HEK293T (cell line): ENCODE measurements at regions not wholly inside any gene's neighbourhood (a gene's known extent, or its start where the extent isn't known, plus 50 kb on each side); places are given as distances from the start of the nearest gene placed in this dataset.

Experiments
- CTCF ChIA-PET: fragments of 350-600 bp; formaldehyde crosslinking; extraction: SDS; loops from one replicate; lab custom pipeline; 2021; ENCODE audit warnings: antibody characterized with exemption, inconsistent platforms; lab: Yijun Ruan, JAX
- POLR2A ChIA-PET: fragments of 350-600 bp; formaldehyde crosslinking; extraction: SDS; loops from one replicate; lab custom pipeline; 2020; ENCODE audit warnings: antibody characterized with exemption, inconsistent platforms; lab: Yijun Ruan, JAX
- DNase-seq: peaks from one replicate; pipeline ENCODE4 v3.0.0; 2012; ENCODE audit warnings: mixed read lengths; ENCODE audit errors: extremely low spot score
- ARNT ChIP-seq: fragments of 450-650 bp; IDR thresholded peaks from 2 replicates; pipeline ENCODE4 v1.6.1; 2017; ENCODE audit warnings: mild to moderate bottlenecking
- BHLHE40 ChIP-seq: fragments of 450-650 bp; IDR thresholded peaks from 2 replicates; pipeline ENCODE4 v1.6.1; 2016; ENCODE audit warnings: mild to moderate bottlenecking, moderate library complexity, borderline replicate concordance
- CTBP1 ChIP-seq: fragments of 450-650 bp; IDR thresholded peaks from 2 replicates; pipeline ENCODE4 v1.6.1; 2016; ENCODE audit warnings: borderline replicate concordance
- ELF4 ChIP-seq: fragments of 450-650 bp; IDR thresholded peaks from 2 replicates; pipeline ENCODE4 v1.6.1; 2017; ENCODE audit warnings: antibody characterized with exemption
- FOXA1 ChIP-seq: fragments of 450-650 bp; IDR thresholded peaks from 2 replicates; pipeline ENCODE4 v1.6.1; 2016; ENCODE audit warnings: mild to moderate bottlenecking
- FOXK2 ChIP-seq: fragments of 450-650 bp; IDR thresholded peaks from 2 replicates; pipeline ENCODE4 v1.6.1; 2016; ENCODE audit warnings: mild to moderate bottlenecking
- FOXM1 ChIP-seq: fragments of 450-650 bp; IDR thresholded peaks from 2 replicates; pipeline ENCODE4 v1.6.1; 2017; ENCODE audit warnings: mild to moderate bottlenecking, borderline replicate concordance
- HDGF ChIP-seq: fragments of 450-650 bp; IDR thresholded peaks from 2 replicates; pipeline ENCODE4 v1.6.1; 2017; ENCODE audit warnings: antibody characterized with exemption, borderline replicate concordance
- L3MBTL2 ChIP-seq: fragments of 450-650 bp; conservative IDR thresholded peaks from 2 replicates; pipeline ENCODE4 v1.6.1; 2016; ENCODE audit warnings: mild to moderate bottlenecking
- LEF1 ChIP-seq: fragments of 450-650 bp; IDR thresholded peaks from 2 replicates; pipeline ENCODE4 v1.6.1; 2017; ENCODE audit warnings: mild to moderate bottlenecking, borderline replicate concordance
- NFRKB ChIP-seq: fragments of 450-650 bp; IDR thresholded peaks from 2 replicates; pipeline ENCODE4 v1.6.1; 2016; ENCODE audit warnings: mild to moderate bottlenecking, moderate library complexity
- SP1 ChIP-seq: fragments of 450-650 bp; IDR thresholded peaks from 2 replicates; pipeline ENCODE4 v1.6.1; 2017
- SUZ12 ChIP-seq: fragments of 450-650 bp; IDR thresholded peaks from 2 replicates; pipeline ENCODE4 v1.6.1; 2016; ENCODE audit warnings: mild to moderate bottlenecking
- TARDBP ChIP-seq: fragments of 450-650 bp; IDR thresholded peaks from 2 replicates; pipeline ENCODE4 v1.6.1; 2016
- ZNF384 ChIP-seq: fragments of 450-650 bp; IDR thresholded peaks from 2 replicates; pipeline ENCODE4 v1.6.1; 2016
- TF ChIP-seq, protein P1 (sequence below): fragments of 450-650 bp; IDR thresholded peaks from 2 replicates; pipeline ENCODE4 v1.6.1; 2016

DNA sequence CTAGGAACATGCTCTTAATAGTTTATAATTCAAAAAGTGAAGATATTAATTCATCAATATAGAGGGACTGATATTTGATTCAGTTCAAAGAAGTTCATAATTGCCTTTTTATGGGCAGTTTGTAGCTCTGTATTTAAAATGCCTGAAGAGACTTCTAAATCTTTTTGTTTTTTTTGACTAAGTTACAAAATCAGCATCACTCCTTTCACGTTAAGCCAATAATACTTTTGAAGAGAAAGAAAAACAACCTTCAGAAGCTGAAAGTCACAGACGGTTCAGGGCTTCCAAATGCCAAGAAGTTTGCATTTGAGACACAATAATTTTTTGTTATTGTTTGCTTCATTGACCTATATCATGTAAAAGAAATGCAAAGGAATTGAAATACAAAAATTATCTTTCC lies 394.6 kb upstream of the NR2F2 start:
- ChIA-PET POLR2A (no interaction called here), CTCF (interaction anchor here (0.6 kb wide), 1 partner anchor 336 kb away, joined by 7 read pairs; no protein-coding TSS in a partner anchor)
- DNase-seq = no peak
- TF ChIP-seq BHLHE40 = no peak
- TF ChIP-seq FOXK2 = no peak
- TF ChIP-seq HDGF = no peak
- no peak for TF ChIP-seq LEF1
- no peak for TF ChIP-seq ELF4
- no peak for TF ChIP-seq FOXM1
- no peak for TF ChIP-seq ZNF384
- no peak for TF ChIP-seq ARNT
- TF ChIP-seq, protein P1, sequence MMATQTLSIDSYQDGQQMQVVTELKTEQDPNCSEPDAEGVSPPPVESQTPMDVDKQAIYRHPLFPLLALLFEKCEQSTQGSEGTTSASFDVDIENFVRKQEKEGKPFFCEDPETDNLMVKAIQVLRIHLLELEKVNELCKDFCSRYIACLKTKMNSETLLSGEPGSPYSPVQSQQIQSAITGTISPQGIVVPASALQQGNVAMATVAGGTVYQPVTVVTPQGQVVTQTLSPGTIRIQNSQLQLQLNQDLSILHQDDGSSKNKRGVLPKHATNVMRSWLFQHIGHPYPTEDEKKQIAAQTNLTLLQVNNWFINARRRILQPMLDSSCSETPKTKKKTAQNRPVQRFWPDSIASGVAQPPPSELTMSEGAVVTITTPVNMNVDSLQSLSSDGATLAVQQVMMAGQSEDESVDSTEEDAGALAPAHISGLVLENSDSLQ = no peak
- no peak for TF ChIP-seq NFRKB
- TF ChIP-seq TARDBP = no peak
- no peak for TF ChIP-seq CTBP1
- TF ChIP-seq SP1 = no peak
- TF ChIP-seq FOXA1 = no peak
- TF ChIP-seq SUZ12 = no peak
- no peak for TF ChIP-seq L3MBTL2

DNA sequence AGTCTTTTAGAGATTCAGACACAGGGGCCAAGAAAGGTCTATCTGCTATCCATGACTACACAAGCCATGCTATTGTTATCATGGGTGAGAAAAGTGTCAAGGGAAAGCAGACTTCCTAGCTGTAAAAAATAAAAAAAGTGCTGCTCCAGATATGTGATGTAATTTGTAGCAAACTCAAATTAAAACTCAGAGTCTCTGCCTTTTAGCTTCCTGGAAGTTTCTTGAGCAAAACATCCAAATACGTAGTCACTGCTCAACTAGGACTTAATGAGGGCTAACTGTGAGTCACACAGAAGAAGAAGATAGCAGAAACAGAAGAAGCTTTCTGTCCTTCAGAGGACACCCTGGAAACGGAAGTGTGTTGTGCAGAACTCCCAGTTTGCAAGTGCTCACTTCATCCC lies 393.4 kb upstream of the NR2F2 start:
- DNase-seq = no peak
- ChIA-PET POLR2A (no interaction called here), CTCF (no interaction called here)
- no peak for TF ChIP-seq SUZ12
- no peak for TF ChIP-seq ZNF384

DNA sequence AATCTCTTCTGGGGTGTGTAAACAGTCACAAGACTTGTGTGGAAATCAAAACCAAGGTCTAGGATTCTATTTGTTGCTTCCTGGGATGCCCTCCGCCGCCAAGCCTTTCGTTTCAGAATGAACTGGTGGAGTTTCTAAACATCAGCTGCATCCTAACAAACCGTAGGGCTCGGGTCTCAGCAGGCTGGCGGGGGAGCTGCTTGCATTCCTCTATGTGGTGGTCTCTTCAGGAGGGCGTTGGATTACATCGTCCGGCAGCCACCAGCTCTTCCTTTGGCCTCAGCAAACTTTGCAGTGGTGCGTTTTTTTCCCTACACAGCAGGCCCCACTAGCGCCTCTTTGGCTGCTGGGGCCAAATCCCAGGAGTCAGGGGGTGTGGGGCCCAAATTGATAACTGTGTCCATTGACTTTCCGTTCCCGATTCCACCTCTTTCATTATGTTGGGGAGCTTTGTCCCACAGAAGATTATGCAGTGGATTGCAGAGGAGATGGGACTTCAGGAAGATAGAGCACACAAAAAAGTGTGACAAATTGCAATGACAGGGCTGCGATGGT lies 390.0 kb upstream of the NR2F2 start:
- TF ChIP-seq LEF1 = no peak
- ChIA-PET POLR2A (no interaction called here), CTCF (interaction anchor here (0.6 kb wide), 1 partner anchor 1280 kb away, joined by 3 read pairs; no protein-coding TSS in a partner anchor)
- no peak for DNase-seq

DNA sequence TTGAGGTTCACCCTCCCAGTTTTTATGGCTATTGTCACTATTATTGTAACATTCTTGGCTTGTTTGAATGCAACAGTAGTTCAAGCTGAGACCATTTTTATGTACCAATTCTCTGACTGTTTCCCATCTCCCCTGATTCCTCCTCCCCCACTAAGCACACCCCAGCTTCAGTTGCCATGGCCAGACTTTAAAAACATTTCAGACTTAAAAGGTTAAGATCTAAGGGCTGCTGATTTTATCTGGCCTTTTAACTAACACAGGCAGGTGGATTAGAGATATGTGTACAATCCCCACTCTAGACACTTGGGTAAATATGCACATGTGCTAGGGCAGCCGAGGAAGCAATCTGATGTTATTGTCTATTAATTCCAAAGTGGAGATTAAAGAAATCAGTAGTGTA lies 386.3 kb upstream of the NR2F2 start:
- ChIA-PET POLR2A (no interaction called here), CTCF (no interaction called here)
- TF ChIP-seq SUZ12 = no peak
- TF ChIP-seq ELF4 = no peak
- no peak for TF ChIP-seq SP1
- no peak for TF ChIP-seq ZNF384
- TF ChIP-seq ARNT = no peak
- no peak for TF ChIP-seq FOXK2
- TF ChIP-seq TARDBP = no peak
- TF ChIP-seq FOXM1 = no peak
- no peak for TF ChIP-seq HDGF
- no peak for TF ChIP-seq LEF1
- TF ChIP-seq NFRKB = no peak
- TF ChIP-seq CTBP1 = no peak
- no peak for TF ChIP-seq FOXA1
- TF ChIP-seq, protein P1 = no peak
- DNase-seq = no peak

DNA sequence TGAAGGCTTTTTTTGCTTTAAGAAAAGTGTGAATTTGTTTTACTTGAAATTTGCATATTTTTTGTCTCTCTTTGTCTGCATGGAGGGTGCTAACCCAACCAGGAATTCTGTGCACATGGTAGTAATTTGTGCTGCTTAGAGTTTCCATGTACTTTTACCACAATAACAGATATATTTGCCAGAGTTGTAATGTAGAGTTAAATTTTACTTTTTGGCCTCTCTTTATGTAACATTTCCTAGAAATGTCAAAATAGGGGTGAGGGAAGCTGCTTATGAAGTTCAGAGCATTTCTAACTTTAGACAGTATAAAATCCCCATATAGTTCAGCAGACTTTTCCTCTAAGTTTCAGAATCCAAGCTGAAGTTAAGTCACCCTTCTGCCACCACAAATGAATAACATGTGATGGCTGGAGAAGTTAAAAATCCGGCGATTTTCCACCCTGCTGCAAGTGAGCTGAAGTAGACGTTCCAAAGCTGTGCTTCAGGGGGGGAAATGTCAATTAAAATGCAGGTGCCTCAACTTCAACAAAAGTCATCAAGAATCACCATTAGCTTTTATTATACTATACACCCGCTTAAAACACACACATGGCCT lies 385.7 kb upstream of the NR2F2 start:
- CTCF ChIA-PET = no interaction called here
- POLR2A ChIA-PET = no interaction called here
- TF ChIP-seq SUZ12 (no peak), ELF4 (no peak), BHLHE40 (no peak), ZNF384 (no peak), FOXA1 (no peak), L3MBTL2 (no peak), ARNT (no peak), CTBP1 (no peak), TARDBP (no peak), HDGF (no peak), FOXK2 (no peak), FOXM1 (no peak)
- TF ChIP-seq, protein P1 = no peak
- no peak for DNase-seq

DNA sequence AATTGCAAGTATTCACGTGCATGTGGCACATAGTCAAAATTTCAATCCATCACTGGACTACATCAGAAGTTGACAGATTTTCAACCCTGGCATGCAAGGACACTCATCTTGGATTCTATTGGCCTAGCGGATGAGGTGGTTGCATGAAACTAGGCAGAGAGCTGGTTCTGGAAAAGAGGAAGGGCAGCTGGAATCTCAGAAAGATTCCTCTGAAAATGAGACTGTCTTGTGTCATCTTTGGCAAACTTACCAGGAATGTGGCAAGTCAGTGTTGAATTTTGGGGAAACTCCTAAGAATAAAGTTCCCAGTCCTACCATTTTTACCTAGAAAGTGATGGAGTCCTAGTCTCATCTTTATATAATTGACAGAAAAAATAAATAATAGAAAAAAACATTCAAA lies 384.3 kb upstream of the NR2F2 start:
- no peak for TF ChIP-seq TARDBP
- TF ChIP-seq, protein P1 = no peak
- no peak for TF ChIP-seq LEF1
- TF ChIP-seq NFRKB = no peak
- TF ChIP-seq ZNF384 = no peak
- TF ChIP-seq SP1 = no peak
- TF ChIP-seq L3MBTL2 = no peak
- no peak for TF ChIP-seq FOXA1
- TF ChIP-seq HDGF = no peak
- no peak for TF ChIP-seq FOXK2
- TF ChIP-seq CTBP1 = no peak
- no peak for TF ChIP-seq ELF4
- TF ChIP-seq ARNT = no peak
- no peak for TF ChIP-seq BHLHE40
- no peak for TF ChIP-seq FOXM1
- no peak for DNase-seq
- CTCF ChIA-PET = no interaction called here
- POLR2A ChIA-PET = no interaction called here
